GM19324 (cell line): ENCODE measurements at regions not wholly inside any gene's neighbourhood (a gene's known extent, or its start where the extent isn't known, plus 50 kb on each side); places are given as distances from the start of the nearest gene placed in this dataset.

Source experiments
- ATAC-seq: cut with Tn5 transposase; IDR thresholded peaks from one replicate; pipeline ENCODE4 v1.9.1; 2021; ENCODE audit warnings: mild to moderate bottlenecking, moderate library complexity; ENCODE audit not compliant: unreplicated experiment, low FRiP score

GRCh38 chr2:136408795-136409194, 290.8 kb upstream of the CXCR4 start:
- ATAC-seq, result no peak

GRCh38 chr2:136407952-136408318, 290.0 kb upstream of the CXCR4 start:
- no peak for ATAC-seq

GRCh38 chr2:136407117-136407951, 289.4 kb upstream of the CXCR4 start:
- no peak for ATAC-seq

- no peak for ATAC-seq
Measured at GRCh38 chr2:136404925-136405324, 287.0 kb upstream of the CXCR4 start.

- no peak for ATAC-seq
Measured at GRCh38 chr2:136404176-136404575, 286.2 kb upstream of the CXCR4 start.

GRCh38 chr2:136402281-136402680, 284.3 kb upstream of the CXCR4 start:
- no peak for ATAC-seq

GRCh38 chr2:136399667-136400289, 281.8 kb upstream of the CXCR4 start:
- no peak for ATAC-seq

- ATAC-seq, result no peak
Measured at GRCh38 chr2:136395582-136395981, 277.6 kb upstream of the CXCR4 start.

- peak; percentile 79 for ATAC-seq
Measured at GRCh38 chr2:136394136-136395060, 276.4 kb upstream of the CXCR4 start.

- no peak for ATAC-seq
Measured at GRCh38 chr2:136393514-136393913, 275.6 kb upstream of the CXCR4 start.

GRCh38 chr2:136392897-136393505, 275.1 kb upstream of the CXCR4 start:
- ATAC-seq, result no peak

GRCh38 chr2:136389809-136390208, 271.9 kb upstream of the CXCR4 start:
- peak; percentile 79 for ATAC-seq

GRCh38 chr2:136386046-136386445, 268.1 kb upstream of the CXCR4 start:
- no peak for ATAC-seq

GRCh38 chr2:136384531-136385303, 266.8 kb upstream of the CXCR4 start:
- ATAC-seq, result peak; percentile 48

- no peak for ATAC-seq
Measured at GRCh38 chr2:136383167-136383566, 265.2 kb upstream of the CXCR4 start.

- peak; percentile 72 for ATAC-seq
Measured at GRCh38 chr2:136381722-136382633, 264.0 kb upstream of the CXCR4 start.

- ATAC-seq, result no peak
Measured at GRCh38 chr2:136381245-136381644, 263.3 kb upstream of the CXCR4 start.

- no peak for ATAC-seq
Measured at GRCh38 chr2:136378712-136379595, 261.0 kb upstream of the CXCR4 start.
